ENCODE measurements at regions not wholly inside any gene's neighbourhood (a gene's known extent, or its start where the extent isn't known, plus 50 kb on each side); places are given as distances from the start of the nearest gene placed in this dataset.
A peak's percentile ranks its signal among the peaks of the same experiment; 100 is the strongest.

DNA sequence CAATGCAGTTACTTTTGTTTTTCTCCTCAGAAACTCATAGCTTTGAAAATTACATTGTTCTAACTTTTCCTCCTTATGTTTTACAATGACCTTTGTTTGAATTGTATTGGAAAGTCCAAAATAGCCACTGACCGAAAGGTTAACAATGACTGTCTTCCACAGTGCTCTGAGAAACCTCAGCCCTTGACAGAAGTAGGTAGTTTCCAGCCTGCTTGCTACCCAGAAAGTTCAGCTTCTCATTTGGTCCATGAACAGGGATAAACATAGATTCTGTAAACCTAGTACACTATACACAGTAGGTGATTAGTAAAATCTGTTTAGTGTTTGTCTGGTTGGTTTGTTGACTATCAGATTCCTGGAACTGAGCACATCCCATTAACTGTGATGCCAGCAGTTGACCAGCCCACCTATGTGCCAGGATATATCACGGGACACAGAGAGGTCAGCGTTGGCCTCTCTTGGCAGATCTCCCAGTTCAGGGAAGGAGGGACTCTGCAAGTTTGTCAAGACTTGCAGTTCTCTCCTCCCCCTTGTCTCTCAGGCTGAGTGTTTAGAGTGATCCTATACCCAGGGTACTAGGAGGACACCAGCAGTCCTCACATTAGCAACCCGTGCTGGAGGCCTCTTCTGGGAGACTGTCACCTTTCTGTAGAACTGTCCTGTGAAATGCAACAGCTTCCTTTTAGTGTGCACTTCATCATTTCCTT lies 297.6 kb downstream of the ARHGAP12 start:
- ATAC-seq (ENCODE audit: low FRiP score) (no peak), DNase-seq (ENCODE audit: low spot score) (no peak)
- TF ChIP-seq, protein P1, sequence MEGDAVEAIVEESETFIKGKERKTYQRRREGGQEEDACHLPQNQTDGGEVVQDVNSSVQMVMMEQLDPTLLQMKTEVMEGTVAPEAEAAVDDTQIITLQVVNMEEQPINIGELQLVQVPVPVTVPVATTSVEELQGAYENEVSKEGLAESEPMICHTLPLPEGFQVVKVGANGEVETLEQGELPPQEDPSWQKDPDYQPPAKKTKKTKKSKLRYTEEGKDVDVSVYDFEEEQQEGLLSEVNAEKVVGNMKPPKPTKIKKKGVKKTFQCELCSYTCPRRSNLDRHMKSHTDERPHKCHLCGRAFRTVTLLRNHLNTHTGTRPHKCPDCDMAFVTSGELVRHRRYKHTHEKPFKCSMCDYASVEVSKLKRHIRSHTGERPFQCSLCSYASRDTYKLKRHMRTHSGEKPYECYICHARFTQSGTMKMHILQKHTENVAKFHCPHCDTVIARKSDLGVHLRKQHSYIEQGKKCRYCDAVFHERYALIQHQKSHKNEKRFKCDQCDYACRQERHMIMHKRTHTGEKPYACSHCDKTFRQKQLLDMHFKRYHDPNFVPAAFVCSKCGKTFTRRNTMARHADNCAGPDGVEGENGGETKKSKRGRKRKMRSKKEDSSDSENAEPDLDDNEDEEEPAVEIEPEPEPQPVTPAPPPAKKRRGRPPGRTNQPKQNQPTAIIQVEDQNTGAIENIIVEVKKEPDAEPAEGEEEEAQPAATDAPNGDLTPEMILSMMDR (IDR thresholded peaks at IDR 0.05), result no peak

DNA sequence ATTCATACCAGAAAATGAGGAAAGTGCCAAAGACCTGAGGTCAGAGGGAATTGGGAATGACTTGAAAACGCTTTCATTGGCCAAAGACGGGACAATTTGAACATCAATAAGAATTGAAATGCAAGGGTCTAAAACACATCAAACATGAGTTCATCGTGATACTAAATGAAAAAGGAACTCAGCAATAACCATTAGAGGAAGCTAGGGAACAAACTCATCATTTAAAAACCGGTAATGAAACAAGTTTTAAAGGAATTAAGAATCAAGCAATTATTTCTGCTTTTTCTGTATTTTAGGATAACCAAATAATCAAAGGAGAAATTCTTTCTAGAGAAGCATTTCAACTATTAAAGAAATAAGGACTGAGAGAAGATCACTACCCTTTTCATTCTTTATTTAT lies 303.1 kb downstream of the ARHGAP12 start:
- DNase-seq (ENCODE audit: low spot score), result no peak
- TF ChIP-seq, protein P1 (IDR thresholded peaks at IDR 0.05), result no peak
- no peak for ATAC-seq (ENCODE audit: low FRiP score)

DNA sequence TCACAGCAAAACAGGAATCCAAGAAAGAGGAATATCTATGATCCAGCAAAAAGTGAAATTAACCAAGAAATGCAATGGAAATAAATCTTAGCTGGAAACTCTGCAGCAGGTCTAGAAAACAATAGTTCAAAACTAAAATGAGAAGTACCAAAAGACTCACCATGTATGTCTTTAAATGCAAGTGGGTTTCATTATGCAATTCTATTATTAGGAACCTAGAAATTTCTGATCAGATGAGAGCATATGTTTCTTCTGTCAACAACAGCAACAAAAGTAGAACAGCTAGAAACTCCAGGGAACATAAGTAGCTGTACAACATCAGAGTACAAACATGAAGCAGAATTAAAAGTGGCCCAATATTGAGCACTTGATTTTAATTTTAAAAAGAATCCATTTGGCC lies 304.0 kb downstream of the ARHGAP12 start:
- DNase-seq (ENCODE audit: low spot score) (no peak), ATAC-seq (ENCODE audit: low FRiP score) (no peak)
- TF ChIP-seq, protein P1 (IDR thresholded peaks at IDR 0.05), result no peak

DNA sequence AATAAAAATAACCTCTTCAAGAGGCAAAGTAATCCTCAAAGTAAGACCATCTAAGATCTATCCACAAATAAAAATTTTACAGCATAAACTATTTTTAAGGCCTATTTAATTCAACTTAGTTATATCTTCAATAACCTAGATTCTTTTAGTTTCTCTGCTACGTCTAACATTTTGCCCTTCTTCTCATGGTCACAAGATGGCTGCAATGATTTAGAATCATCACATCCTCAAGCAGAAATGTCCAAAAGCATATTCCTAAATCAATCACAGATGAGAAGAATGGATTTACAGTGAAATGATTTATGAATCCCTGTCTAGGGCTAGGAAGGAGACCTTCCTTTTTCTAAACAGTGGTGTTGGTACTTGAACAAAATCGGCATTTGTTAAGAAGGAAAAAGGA lies 304.7 kb downstream of the ARHGAP12 start:
- ATAC-seq (ENCODE audit: low FRiP score) (no peak), DNase-seq (ENCODE audit: low spot score) (no peak)
- TF ChIP-seq, protein P1 (IDR thresholded peaks at IDR 0.05), result no peak

DNA sequence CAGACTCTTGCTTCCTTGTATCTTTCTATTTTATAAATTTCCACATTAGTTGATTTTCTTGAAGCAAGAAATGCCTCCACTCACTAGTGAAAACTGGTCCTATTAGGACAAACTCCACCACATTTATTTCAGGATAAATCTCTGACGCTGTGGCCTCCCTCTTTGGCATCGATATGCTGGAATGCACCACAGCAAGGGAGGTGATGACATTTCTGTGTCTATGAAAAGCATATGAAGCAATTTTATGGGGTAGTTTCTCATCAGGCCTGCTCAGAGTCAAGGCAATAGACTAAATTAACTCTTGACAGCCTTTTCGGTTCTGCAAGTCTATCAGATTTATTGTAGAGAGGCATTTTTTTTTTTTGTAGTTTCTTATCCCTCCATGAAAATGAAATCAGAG lies 304.4 kb downstream of the ZEB1 start:
- ATAC-seq (ENCODE audit: low FRiP score), result peak; percentile 47
- TF ChIP-seq, protein P1 (IDR thresholded peaks at IDR 0.05), result no peak
- DNase-seq (ENCODE audit: low spot score), result no peak

DNA sequence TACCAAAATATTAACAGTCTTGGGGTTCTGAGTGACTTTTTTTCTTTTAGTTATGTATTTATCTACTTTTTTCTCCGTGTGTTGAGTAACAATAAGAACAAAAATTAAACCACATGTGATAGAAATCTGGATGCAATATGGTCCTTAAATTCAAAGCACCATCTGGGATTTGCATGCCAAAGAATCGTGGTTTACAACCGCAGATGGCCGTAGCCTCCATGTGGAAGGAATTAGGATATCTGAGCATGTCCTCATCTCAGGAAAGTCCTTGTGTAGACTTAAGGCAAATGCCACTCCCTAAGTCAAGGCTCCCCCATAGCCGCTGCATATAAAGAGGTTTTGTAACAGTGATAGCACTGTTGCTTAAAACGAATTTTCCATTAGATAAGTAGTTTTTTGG lies 304.0 kb downstream of the ZEB1 start:
- DNase-seq (ENCODE audit: low spot score), result no peak
- TF ChIP-seq, protein P1 (IDR thresholded peaks at IDR 0.05), result no peak
- ATAC-seq (ENCODE audit: low FRiP score), result no peak

DNA sequence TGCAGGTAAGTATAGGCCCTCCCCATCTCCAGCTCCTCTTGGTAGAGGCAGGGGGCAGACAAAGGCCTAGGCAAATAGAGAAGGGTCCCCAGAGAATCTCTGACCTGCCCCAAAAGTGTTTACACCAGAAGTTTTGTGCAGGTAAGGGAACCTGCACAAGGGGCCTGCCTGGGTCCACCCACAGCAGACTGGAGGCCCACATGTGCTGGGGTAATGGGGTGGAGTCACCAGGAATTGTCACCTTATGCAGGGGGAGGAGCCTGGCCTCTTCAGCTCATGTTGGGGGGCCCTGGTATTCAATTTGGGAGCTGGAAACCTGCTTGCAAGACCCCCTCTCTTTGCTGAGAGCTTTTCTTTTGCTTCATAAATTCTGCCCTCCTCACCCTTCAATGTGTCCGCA lies 302.7 kb downstream of the ZEB1 start:
- no peak for ATAC-seq (ENCODE audit: low FRiP score)
- DNase-seq (ENCODE audit: low spot score), result no peak
- TF ChIP-seq, protein P1 (IDR thresholded peaks at IDR 0.05), result no peak

Measured in omental fat pad (tissue), 3 donors.